ENCODE measurements at regions not wholly inside any gene's neighbourhood (a gene's known extent, or its start where the extent isn't known, plus 50 kb on each side); places are given as distances from the start of the nearest gene placed in this dataset.

DNA sequence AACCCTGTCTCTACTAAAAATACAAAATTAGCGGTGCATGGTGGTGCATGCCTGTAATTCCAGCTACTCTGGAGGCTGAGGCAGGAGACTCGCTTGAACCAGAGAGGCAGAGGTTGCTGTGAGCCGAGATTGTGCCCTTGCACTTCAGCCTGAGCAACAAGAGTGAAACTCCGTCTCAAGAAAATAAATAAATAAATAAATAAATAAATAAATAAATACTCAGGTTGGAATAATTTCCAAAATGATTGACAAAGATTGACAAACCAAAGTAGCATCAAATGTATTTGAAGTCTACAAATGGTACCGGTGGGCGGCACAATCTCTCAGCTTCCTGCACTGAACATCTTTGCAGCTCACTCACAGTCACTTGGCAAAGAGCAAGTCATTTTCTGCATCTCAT lies 144.1 kb upstream of the NRSN1 start:
- TF ChIP-seq, protein P1, sequence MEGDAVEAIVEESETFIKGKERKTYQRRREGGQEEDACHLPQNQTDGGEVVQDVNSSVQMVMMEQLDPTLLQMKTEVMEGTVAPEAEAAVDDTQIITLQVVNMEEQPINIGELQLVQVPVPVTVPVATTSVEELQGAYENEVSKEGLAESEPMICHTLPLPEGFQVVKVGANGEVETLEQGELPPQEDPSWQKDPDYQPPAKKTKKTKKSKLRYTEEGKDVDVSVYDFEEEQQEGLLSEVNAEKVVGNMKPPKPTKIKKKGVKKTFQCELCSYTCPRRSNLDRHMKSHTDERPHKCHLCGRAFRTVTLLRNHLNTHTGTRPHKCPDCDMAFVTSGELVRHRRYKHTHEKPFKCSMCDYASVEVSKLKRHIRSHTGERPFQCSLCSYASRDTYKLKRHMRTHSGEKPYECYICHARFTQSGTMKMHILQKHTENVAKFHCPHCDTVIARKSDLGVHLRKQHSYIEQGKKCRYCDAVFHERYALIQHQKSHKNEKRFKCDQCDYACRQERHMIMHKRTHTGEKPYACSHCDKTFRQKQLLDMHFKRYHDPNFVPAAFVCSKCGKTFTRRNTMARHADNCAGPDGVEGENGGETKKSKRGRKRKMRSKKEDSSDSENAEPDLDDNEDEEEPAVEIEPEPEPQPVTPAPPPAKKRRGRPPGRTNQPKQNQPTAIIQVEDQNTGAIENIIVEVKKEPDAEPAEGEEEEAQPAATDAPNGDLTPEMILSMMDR (IDR thresholded peaks at IDR 0.05), result no peak
- no peak for TF ChIP-seq POLR2A (IDR thresholded peaks at IDR 0.05)
